ENCODE measurements at regions not wholly inside any gene's neighbourhood (a gene's known extent, or its start where the extent isn't known, plus 50 kb on each side); places are given as distances from the start of the nearest gene placed in this dataset.

GRCh38 chr21:19684328-19684727 is 1280.7 kb upstream of the TMPRSS15 start:
- Histone ChIP-seq H3K4me1 (ENCODE audit: control insufficient read depth in 1 of 2, low read depth in 2 of 2) (no peaks in the 10 kb centered on the region), H3K36me3 (no peaks in the 10 kb centered on the region), H3K4me3 (no peak overlapping the region), H3K9me3 (no peaks in the 10 kb centered on the region), H3K27ac (no peak overlapping the region), H3K27me3 (replicated peaks; ENCODE audit: insufficient read depth) (no peaks in the 10 kb centered on the region)
- DNase-seq (ENCODE audit: low spot score) (no peak), ATAC-seq (ENCODE audit: insufficient number of reproducible peaks, low FRiP score, low read depth) (no peak)
- TF ChIP-seq CTCF (IDR thresholded peaks at IDR 0.05) = no peak

GRCh38 chr21:19692231-19692630 is 1288.6 kb upstream of the TMPRSS15 start:
- no peak overlapping the region for H3K4me3 ChIP-seq

GRCh38 chr21:19695796-19696195 is 1292.2 kb upstream of the TMPRSS15 start:
- DNase-seq (ENCODE audit: low spot score) = no peak
- no peak for ATAC-seq (ENCODE audit: insufficient number of reproducible peaks, low FRiP score, low read depth)
- TF ChIP-seq CTCF (IDR thresholded peaks at IDR 0.05) = no peak
- Histone ChIP-seq H3K27me3 (replicated peaks; ENCODE audit: insufficient read depth) (no peaks in the 10 kb centered on the region), H3K4me3 (no peak overlapping the region), H3K27ac (no peak overlapping the region), H3K4me1 (ENCODE audit: control insufficient read depth in 1 of 2, low read depth in 2 of 2) (no peaks in the 10 kb centered on the region), H3K9me3 (no peaks in the 10 kb centered on the region), H3K36me3 (no peaks in the 10 kb centered on the region)

More at GRCh38 chr21:19692231-19692630, 1288.6 kb upstream of the TMPRSS15 start:
- Histone ChIP-seq H3K9me3 (no peaks in the 10 kb centered on the region), H3K27ac (no peak overlapping the region), H3K4me1 (ENCODE audit: control insufficient read depth in 1 of 2, low read depth in 2 of 2) (no peaks in the 10 kb centered on the region), H3K36me3 (no peaks in the 10 kb centered on the region), H3K27me3 (replicated peaks; ENCODE audit: insufficient read depth) (no peaks in the 10 kb centered on the region)
- no peak for ATAC-seq (ENCODE audit: insufficient number of reproducible peaks, low FRiP score, low read depth)
- no peak for TF ChIP-seq CTCF (IDR thresholded peaks at IDR 0.05)
- DNase-seq (ENCODE audit: low spot score) = no peak

- no peaks in the 10 kb centered on the region for H3K9me3 ChIP-seq
- no peaks in the 10 kb centered on the region for H3K27me3 ChIP-seq (replicated peaks; ENCODE audit: insufficient read depth)
- no peak overlapping the region for H3K27ac ChIP-seq
- ATAC-seq (ENCODE audit: insufficient number of reproducible peaks, low FRiP score, low read depth) = no peak
- no peak for TF ChIP-seq CTCF (IDR thresholded peaks at IDR 0.05)
- no peaks in the 10 kb centered on the region for H3K4me1 ChIP-seq (ENCODE audit: control insufficient read depth in 1 of 2, low read depth in 2 of 2)
- no peaks in the 10 kb centered on the region for H3K36me3 ChIP-seq
- DNase-seq (ENCODE audit: low spot score) = no peak
- H3K4me3 ChIP-seq = no peak overlapping the region
Observed at GRCh38 chr21:19700476-19700875, 1296.9 kb upstream of the TMPRSS15 start.

GRCh38 chr21:19702726-19703125 is 1295.5 kb upstream of the NCAM2 start:
- Histone ChIP-seq H3K4me1 (ENCODE audit: control insufficient read depth in 1 of 2, low read depth in 2 of 2) (no peaks in the 10 kb centered on the region), H3K4me3 (no peak overlapping the region), H3K9me3 (no peaks in the 10 kb centered on the region), H3K36me3 (no peaks in the 10 kb centered on the region), H3K27ac (no peak overlapping the region), H3K27me3 (replicated peaks; ENCODE audit: insufficient read depth) (no peaks in the 10 kb centered on the region)
- no peak for DNase-seq (ENCODE audit: low spot score)
- no peak for TF ChIP-seq CTCF (IDR thresholded peaks at IDR 0.05)
- no peak for ATAC-seq (ENCODE audit: insufficient number of reproducible peaks, low FRiP score, low read depth)
